HCT116 (cell line): ENCODE measurements at regions not wholly inside any gene's neighbourhood (a gene's known extent, or its start where the extent isn't known, plus 50 kb on each side); places are given as distances from the start of the nearest gene placed in this dataset.

Experiments used
- ATAC-seq: fragments of 200-7000 bp; cut with Tn5 transposase; 2 replicates; pipeline ENCODE4 v1.9.1; 2020; ENCODE audit warnings: mild to moderate bottlenecking, moderate library complexity
- BruUV-seq: library from RNA; stranded (reverse); fragments of 400-500 nt; replicated peaks from 2 replicates; lab custom pipeline; 2021; lab: Mats Ljungman, UMichigan
- CTCF ChIA-PET: fragments of 300-600 bp; sonication (Branson Sonifier 250); formaldehyde crosslinking; loops from one replicate; lab custom pipeline; 2021; ENCODE audit warnings: antibody characterized with exemption; lab: Charles Lee
- POLR2A ChIA-PET: fragments of 300-600, 350-600 bp; sonication (Branson Sonifier 250); formaldehyde crosslinking; loops from one replicate; lab custom pipeline; 2021; ENCODE audit warnings: antibody characterized with exemption; lab: Charles Lee
- RAD21 ChIA-PET, 2 experiments: fragments of 300-600 bp; sonication (Branson Sonifier 250); formaldehyde crosslinking; loops; one replicate each; lab custom pipeline; 2023; ENCODE audit warnings: low total read pairs in 2 of 2; ENCODE audit not compliant: uncharacterized antibody in 2 of 2, unreplicated experiment in 2 of 2, low non-redundant PET in 1 of 2; lab: Charles Lee
- DNase-seq: peaks from one replicate; pipeline ENCODE4 v3.0.0-alpha.2; 2010; ENCODE audit warnings: low read depth, low spot score
- H2AFZ ChIP-seq: fragments of 200-600 bp; shearing (Covaris generic), sonication (generic); 2 replicates; pipeline ENCODE4 v1.6.1; 2017; ENCODE audit warnings: low read depth, mixed run types, mixed read lengths, antibody characterized with exemption, low read length; ENCODE audit not compliant: poor library complexity, severe bottlenecking
- H3K27ac ChIP-seq: 2 replicates; pipeline ENCODE4 v1.5.1; 2012; ENCODE audit warnings: low read depth, low read length
- H3K27me3 ChIP-seq: fragments of 200-600 bp; sonication (generic); 2 replicates; pipeline ENCODE4 v1.6.1; 2016; ENCODE audit warnings: mixed run types, low read length, mixed read lengths; ENCODE audit not compliant: insufficient read depth
- H3K36me3 ChIP-seq, 2 experiments: fragments of 200-500 bp in 1 of 2; fragments of 200-600 bp in 1 of 2; sonication (Bioruptor generic) in 1 of 2; sonication (generic) in 1 of 2; 2 replicates each; pipeline versions ENCODE4 v1.5.1 to v1.6.1; 2014 to 2016; ENCODE audit warnings: low read length in 2 of 2, inconsistent platforms in 1 of 2, mixed read lengths in 1 of 2, mixed run types in 1 of 2; ENCODE audit not compliant: insufficient read depth in 2 of 2, control insufficient read depth in 1 of 2
- H3K4me1 ChIP-seq, 2 experiments: fragments of 200-600 bp in 1 of 2; sonication (generic) in 1 of 2; 2 replicates each; pipeline versions ENCODE4 v1.5.1 to v1.6.1; 2012 to 2017; ENCODE audit warnings: low read length in 2 of 2, inconsistent platforms in 1 of 2, mild to moderate bottlenecking in 1 of 2, mixed read lengths in 1 of 2, mixed run types in 1 of 2, moderate library complexity in 1 of 2; ENCODE audit not compliant: insufficient read depth in 2 of 2, control insufficient read depth in 1 of 2
- H3K4me2 ChIP-seq: fragments of 200-600 bp; sonication (generic); 2 replicates; pipeline ENCODE4 v1.6.1; 2017; ENCODE audit warnings: mixed run types, low read length, mixed read lengths
- H3K4me3 ChIP-seq, 2 experiments: fragments of 200-600 bp in 1 of 2; sonication (generic) in 1 of 2; replicated peaks in 1 of 2; 2 replicates each; pipeline ENCODE4 v1.5.1; 2011 to 2016; ENCODE audit warnings: low read length in 2 of 2, control low read depth in 1 of 2, low read depth in 1 of 2, mild to moderate bottlenecking in 1 of 2, mixed read lengths in 1 of 2, mixed run types in 1 of 2
- H3K79me2 ChIP-seq: fragments of 200-600 bp; sonication (generic); 2 replicates; pipeline ENCODE4 v1.6.1; 2017; ENCODE audit warnings: mild to moderate bottlenecking, mixed run types, low read length, moderate library complexity, mixed read lengths; ENCODE audit not compliant: insufficient read depth
- H3K9ac ChIP-seq: fragments of 200-600 bp; sonication (generic); 2 replicates; pipeline ENCODE4 v1.6.1; 2016; ENCODE audit warnings: low read length, mixed read lengths
- H3K9me2 ChIP-seq: fragments of 200-600 bp; sonication (generic), shearing (Covaris generic); 2 replicates; pipeline ENCODE4 v1.6.1; 2017; ENCODE audit warnings: mixed run types, mild to moderate bottlenecking, moderate library complexity; ENCODE audit not compliant: insufficient read depth
- H3K9me3 ChIP-seq, 2 experiments: fragments of 200-500 bp in 1 of 2; fragments of 200-600 bp in 1 of 2; sonication (Bioruptor generic) in 1 of 2; sonication (generic) in 1 of 2; 2 replicates each; pipeline ENCODE4 v1.6.1; 2014 to 2017; ENCODE audit warnings: low read length in 2 of 2, mixed read lengths in 2 of 2, inconsistent platforms in 1 of 2, low read depth in 1 of 2, mild to moderate bottlenecking in 1 of 2, mixed run types in 1 of 2, moderate library complexity in 1 of 2; ENCODE audit not compliant: control insufficient read depth in 1 of 2, insufficient read depth in 1 of 2
- H4K20me1 ChIP-seq: fragments of 200-600 bp; sonication (generic), shearing (Covaris generic); 2 replicates; pipeline ENCODE4 v1.6.1; 2017; ENCODE audit warnings: mixed run types, mild to moderate bottlenecking, moderate library complexity; ENCODE audit not compliant: insufficient read depth
- EGR1 ChIP-seq: IDR thresholded peaks from 2 replicates; pipeline ENCODE4 v1.6.1; 2012; ENCODE audit warnings: low read depth
- EZH2phosphoT487 ChIP-seq: fragments of 200-600 bp; IDR thresholded peaks from 2 replicates; pipeline ENCODE4 v1.6.1; 2018; ENCODE audit warnings: antibody characterized with exemption, borderline replicate concordance
- POLR2A ChIP-seq: IDR thresholded peaks from 2 replicates; pipeline ENCODE4 v1.7.0; 2011; ENCODE audit warnings: borderline replicate concordance; ENCODE audit not compliant: insufficient read depth, insufficient read length; ENCODE audit errors: extremely low read depth
- POLR2AphosphoS5 ChIP-seq: IDR thresholded peaks from 2 replicates; pipeline ENCODE4 v1.6.1; 2011; ENCODE audit warnings: mild to moderate bottlenecking, low read depth, low read length, moderate library complexity
- TCF7L2 ChIP-seq: IDR thresholded peaks from 2 replicates; pipeline ENCODE4 v1.7.0; 2011; ENCODE audit warnings: borderline replicate concordance, inconsistent platforms; ENCODE audit not compliant: insufficient read depth, insufficient read length; ENCODE audit errors: extremely low read depth
- YY1 ChIP-seq: IDR thresholded peaks from 2 replicates; pipeline ENCODE4 v1.6.1; 2011; ENCODE audit warnings: low read length, low read depth, moderate library complexity, mild to moderate bottlenecking; ENCODE audit not compliant: insufficient replicate concordance; ENCODE audit errors: extremely low read depth
- ZFX ChIP-seq: fragments of 450-650 bp; IDR thresholded peaks from 2 replicates; pipeline ENCODE4 v1.6.1; 2017
- intact Hi-C: fragments of 100-400 bp; cut with micrococcal nuclease; formaldehyde crosslinking; loops from 2 replicates; pipeline ENCODE4 v1.10.0; 2022
- TF ChIP-seq, protein P1 (sequence below): IDR thresholded peaks from 2 replicates; pipeline ENCODE4 v1.6.1; 2012; ENCODE audit warnings: low read depth
- TF ChIP-seq, protein P2 (sequence below), 3 experiments: fragments of 200-600 bp in 1 of 3; sonication (generic) in 1 of 3; IDR thresholded peaks in 2 of 3; conservative IDR thresholded peaks in 1 of 3; 2 replicates each; pipeline ENCODE4 v1.5.1; 2012 to 2017; ENCODE audit warnings: low read depth in 2 of 3, low read length in 2 of 3, antibody characterized with exemption in 1 of 3, borderline replicate concordance in 1 of 3, control low read depth in 1 of 3, mild to moderate bottlenecking in 1 of 3, mixed read lengths in 1 of 3, mixed run types in 1 of 3, moderate library complexity in 1 of 3; ENCODE audit not compliant: insufficient read depth in 1 of 3

DNA sequence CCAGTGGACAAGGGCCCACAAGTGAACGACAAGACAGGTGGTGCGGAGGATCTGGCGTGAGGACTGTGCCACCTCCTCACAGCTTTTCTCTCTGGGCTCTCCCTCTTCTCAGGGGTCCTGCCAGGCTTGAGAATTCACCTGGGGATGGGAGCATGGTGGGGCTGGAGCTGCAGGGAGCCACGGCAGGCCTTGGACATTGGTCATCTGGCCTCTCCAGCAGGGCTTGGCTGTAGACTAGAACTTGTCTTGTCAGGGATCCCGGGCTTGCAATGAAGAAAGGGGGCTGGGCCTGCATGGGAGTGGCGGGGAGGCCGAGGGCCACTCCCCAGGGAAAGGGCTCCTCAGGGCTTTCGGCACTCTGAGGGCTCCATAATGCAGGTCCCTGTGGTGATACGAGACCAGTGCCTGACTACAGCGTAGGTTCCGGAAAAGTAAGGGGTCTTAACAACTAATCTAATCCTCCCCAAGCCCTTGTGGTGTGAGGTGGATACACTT is 126.7 kb downstream of the MACROH2A1 start (continued):
- TF ChIP-seq, protein P1, sequence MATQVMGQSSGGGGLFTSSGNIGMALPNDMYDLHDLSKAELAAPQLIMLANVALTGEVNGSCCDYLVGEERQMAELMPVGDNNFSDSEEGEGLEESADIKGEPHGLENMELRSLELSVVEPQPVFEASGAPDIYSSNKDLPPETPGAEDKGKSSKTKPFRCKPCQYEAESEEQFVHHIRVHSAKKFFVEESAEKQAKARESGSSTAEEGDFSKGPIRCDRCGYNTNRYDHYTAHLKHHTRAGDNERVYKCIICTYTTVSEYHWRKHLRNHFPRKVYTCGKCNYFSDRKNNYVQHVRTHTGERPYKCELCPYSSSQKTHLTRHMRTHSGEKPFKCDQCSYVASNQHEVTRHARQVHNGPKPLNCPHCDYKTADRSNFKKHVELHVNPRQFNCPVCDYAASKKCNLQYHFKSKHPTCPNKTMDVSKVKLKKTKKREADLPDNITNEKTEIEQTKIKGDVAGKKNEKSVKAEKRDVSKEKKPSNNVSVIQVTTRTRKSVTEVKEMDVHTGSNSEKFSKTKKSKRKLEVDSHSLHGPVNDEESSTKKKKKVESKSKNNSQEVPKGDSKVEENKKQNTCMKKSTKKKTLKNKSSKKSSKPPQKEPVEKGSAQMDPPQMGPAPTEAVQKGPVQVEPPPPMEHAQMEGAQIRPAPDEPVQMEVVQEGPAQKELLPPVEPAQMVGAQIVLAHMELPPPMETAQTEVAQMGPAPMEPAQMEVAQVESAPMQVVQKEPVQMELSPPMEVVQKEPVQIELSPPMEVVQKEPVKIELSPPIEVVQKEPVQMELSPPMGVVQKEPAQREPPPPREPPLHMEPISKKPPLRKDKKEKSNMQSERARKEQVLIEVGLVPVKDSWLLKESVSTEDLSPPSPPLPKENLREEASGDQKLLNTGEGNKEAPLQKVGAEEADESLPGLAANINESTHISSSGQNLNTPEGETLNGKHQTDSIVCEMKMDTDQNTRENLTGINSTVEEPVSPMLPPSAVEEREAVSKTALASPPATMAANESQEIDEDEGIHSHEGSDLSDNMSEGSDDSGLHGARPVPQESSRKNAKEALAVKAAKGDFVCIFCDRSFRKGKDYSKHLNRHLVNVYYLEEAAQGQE: no peak

DNA sequence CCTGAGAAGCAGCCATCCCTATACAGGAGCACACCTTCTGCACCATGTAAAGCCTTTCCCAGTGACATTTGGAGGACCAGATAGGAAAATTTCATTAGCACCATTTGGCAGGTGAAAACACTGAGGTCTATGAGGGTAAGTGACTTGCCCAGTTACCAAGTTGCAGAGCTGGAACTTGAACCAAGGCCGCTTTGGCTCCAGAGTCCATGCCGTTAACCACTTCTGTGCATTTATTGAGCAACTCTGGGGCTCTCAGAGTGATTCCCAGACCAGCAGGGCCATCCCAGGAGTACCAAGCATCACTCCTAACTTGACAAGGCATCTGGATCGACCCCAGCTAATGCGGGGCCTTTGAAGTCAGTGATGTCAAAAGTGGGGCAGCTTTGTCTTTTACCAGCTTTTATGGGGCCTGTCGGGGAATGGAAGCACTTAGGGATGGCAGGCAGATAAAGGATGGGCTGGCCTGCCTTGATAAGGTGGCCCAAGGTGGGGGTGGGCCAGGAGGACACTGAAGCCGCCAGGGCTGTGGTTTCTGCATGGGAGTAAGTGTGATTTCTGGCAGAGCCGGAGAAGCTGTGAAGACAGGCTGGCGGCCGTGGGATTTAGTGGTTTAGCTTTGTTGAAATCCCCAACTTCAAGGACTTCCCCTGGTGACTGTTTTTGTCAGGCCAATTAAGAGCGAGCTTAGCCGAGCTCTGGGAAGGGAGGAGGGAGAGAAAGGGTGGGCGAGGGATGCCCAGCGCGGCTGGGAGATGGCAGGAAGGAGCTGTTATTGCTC is 127.3 kb downstream of the MACROH2A1 start:
- ChIA-PET RAD21 (no interaction called here), CTCF (no interaction called here), POLR2A (no interaction called here)
- no peak for ATAC-seq
- Histone ChIP-seq H3K79me2 (no peaks in the 10 kb centered on the region), H3K36me3 (no peaks in the 10 kb centered on the region), H3K4me3 (no peak overlapping the region), H4K20me1 (no peaks in the 10 kb centered on the region), H3K27ac (no peak overlapping the region), H3K4me2 (no peak overlapping the region), H3K9ac (no peak overlapping the region), H3K4me1 (no peaks in the 10 kb centered on the region), H3K9me3 (no peaks in the 10 kb centered on the region), H3K9me2 (no peaks in the 10 kb centered on the region), H2AFZ (no peak overlapping the region), H3K27me3 (no peaks in the 10 kb centered on the region)
- TF ChIP-seq POLR2A (no peak), ZFX (no peak), TCF7L2 (no peak), EGR1 (no peak), POLR2AphosphoS5 (no peak), EZH2phosphoT487 (no peak), YY1 (no peak)
- TF ChIP-seq, protein P2, sequence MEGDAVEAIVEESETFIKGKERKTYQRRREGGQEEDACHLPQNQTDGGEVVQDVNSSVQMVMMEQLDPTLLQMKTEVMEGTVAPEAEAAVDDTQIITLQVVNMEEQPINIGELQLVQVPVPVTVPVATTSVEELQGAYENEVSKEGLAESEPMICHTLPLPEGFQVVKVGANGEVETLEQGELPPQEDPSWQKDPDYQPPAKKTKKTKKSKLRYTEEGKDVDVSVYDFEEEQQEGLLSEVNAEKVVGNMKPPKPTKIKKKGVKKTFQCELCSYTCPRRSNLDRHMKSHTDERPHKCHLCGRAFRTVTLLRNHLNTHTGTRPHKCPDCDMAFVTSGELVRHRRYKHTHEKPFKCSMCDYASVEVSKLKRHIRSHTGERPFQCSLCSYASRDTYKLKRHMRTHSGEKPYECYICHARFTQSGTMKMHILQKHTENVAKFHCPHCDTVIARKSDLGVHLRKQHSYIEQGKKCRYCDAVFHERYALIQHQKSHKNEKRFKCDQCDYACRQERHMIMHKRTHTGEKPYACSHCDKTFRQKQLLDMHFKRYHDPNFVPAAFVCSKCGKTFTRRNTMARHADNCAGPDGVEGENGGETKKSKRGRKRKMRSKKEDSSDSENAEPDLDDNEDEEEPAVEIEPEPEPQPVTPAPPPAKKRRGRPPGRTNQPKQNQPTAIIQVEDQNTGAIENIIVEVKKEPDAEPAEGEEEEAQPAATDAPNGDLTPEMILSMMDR (IDR thresholded peaks at IDR 0.05 in 2 of 3, conservative IDR thresholded peaks at IDR 0.05 in 1 of 3; ENCODE audit: borderline replicate concordance in 1 of 3, insufficient read depth in 1 of 3, low read depth in 2 of 3, low read length in 2 of 3): no peak
- no peak for DNase-seq
- no TSS peak for BruUV-seq
- intact Hi-C loops: no loop called here
